NCI-H446 treated with DMSO at 0.1 percent for 48 hours (cell line): ENCODE measurements at regions not wholly inside any gene's neighbourhood (a gene's known extent, or its start where the extent isn't known, plus 50 kb on each side); places are given as distances from the start of the nearest gene placed in this dataset.

Source experiments
- DNase-seq: peaks from one replicate; lab custom pipeline; 2025; lab: John Stamatoyannopoulos, UW

DNA sequence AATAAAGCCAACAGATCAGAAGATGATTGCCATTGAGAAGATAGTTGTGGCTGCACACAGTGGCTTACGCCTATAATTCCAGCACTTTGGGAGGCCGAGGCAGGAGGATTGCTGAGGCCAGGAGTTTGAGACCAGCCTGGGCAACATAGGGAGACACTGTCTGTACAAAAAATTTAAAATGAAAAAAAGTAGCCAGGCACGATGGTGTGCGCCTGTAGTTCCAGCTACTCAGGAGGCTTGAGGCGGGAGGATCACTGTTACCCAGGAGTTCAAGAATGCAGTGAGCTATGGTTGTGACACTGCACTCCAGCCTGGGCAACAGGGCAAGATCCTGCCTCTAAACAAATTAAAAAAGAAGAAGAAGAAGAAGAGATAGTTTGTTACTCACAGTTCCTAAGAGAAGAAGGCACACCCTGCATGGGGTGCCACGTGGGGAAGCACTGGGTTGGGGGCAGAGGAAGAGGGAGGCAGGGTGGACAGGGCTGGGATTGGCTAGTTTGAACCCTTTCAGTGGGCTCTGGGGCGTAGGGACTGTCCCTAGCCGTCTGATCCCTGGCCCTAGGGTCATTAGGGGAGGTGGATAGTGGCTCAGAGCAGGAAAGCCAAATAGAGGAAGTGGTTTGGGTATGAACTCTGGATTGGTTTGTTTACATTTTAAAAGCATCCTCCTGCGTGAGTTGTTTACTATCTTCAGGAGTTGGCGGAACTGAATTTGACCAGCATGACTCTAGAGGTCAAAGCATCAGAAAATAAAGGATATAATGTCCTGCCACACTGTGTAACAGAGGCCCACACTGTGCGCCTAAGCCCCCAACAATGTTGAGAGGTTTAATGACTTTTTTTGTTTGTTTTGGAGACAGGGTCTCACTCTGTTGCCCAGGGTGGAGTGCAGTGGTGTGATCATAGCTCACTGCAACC is 60.5 kb upstream of the MEDAG start:
- no peak for DNase-seq

DNA sequence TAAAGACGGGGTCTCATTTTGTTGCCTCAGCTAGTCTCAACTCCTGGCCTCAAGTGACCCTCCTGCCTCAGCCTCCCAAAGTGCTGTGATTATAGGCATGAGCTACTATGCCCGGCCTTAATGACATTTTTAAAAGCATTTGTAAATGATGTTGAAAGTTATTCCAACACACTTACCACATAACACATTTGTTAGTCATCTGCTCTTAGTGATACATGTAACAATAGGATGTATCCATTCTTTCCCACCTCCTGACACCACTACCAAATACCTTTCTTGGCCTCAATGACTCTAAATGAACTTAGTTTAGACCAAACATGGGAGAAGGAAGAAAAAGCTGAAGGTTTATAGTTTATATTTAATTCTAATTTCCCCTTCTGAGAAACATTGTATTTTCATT is 59.8 kb upstream of the MEDAG start:
- DNase-seq: no peak

DNA sequence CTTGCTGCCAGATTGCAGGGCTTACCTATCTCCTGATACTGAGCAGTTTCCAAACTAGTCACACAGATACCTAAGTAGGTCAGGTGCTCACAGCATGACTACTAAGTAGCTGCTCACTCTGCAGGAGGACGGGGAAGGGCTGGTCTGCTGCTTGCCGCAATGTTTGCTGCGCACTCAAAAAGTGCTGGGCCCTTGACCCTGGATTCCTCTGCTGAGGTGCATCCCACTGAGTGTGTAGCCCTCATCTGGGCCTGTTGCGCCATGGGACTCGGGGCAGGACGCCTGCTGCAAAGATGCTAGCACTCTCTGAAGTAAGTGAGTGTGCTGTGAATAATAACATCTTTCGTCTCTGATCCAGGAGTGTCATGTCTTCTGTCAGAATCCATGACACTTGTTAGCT is 59.2 kb upstream of the MEDAG start:
- no peak for DNase-seq

DNA sequence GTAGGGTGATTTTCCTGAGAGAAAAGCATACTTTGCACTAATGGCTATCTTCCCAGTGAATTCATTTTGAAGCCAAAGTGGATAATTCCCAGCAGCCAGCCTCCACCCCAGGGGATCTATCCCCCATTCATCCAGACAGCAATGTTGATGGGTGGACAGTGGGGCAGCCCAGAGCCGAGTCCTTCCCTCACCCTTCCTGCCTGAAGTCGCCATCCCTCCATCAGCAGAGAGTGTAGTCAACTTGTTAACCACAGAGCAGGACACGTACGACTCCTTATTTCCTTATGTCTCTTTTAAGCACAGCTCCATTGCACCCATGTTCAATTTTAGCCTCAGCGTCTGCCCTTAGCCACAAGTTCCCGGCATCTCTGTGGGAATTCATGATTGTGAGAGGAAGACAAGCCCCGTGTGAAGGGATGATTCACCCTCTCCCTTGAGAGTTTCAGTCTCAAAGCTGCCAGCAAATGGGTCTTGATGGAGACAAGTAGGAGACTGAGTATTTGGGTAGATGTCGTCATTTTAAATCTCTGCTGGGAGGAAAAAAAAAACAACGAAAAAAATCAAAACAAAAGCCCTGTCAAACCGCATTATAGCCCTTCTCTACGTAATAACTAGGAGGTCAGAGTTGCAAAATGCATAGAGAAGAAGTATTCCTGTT is 58.3 kb upstream of the MEDAG start:
- DNase-seq: peak; percentile 26

DNA sequence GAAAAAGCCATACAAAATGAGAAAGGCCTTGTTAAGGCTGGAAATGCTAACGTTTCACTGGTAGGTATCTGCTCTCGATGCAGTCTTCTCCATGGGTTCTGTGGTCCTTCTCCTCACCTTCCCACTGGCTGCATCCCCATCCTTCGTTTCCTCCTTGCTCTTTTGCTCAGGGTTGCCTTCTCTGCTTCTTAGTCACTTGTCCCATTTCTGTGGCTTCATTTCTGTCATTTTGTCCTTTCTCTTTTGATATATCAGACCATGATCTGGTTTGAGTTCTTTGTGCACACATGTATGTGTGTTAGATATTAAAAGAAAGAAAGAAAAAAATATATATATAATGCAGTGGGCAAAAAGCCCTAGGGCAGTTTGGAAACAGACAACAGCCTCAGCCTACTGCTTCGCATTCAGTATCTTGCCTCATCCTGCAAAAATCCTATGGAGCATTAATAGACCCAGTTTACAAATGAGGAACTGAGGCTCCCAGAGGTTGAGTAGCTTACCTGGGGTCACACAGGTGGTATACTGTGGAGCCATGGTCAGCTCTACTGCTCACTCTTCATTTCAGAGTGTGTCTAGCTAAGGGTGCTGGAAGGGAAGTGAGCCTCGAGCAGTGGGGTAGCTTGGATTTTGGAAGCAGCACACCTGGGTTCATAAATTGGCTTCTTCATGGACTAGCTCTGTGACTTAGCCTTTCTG is 57.6 kb upstream of the MEDAG start:
- DNase-seq: no peak

DNA sequence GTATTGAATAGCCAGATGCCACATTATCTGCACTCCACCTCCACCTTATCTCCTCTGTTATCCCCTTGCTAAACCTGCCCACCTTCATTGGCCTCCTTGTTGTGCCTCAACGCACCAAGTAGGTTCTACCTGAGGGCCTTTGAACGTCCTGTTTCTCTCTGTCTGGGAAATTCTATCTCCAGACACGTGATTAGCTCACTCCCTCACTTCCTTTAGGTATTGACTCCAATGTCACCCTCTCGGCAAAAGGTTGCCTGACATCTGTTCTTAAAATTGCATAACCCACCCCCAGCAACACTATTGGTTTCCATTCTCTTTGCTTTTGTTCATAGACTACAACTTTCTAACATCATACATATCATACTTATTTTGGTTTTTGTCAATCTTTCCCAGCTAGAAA is 56.5 kb upstream of the MEDAG start:
- DNase-seq: no peak

DNA sequence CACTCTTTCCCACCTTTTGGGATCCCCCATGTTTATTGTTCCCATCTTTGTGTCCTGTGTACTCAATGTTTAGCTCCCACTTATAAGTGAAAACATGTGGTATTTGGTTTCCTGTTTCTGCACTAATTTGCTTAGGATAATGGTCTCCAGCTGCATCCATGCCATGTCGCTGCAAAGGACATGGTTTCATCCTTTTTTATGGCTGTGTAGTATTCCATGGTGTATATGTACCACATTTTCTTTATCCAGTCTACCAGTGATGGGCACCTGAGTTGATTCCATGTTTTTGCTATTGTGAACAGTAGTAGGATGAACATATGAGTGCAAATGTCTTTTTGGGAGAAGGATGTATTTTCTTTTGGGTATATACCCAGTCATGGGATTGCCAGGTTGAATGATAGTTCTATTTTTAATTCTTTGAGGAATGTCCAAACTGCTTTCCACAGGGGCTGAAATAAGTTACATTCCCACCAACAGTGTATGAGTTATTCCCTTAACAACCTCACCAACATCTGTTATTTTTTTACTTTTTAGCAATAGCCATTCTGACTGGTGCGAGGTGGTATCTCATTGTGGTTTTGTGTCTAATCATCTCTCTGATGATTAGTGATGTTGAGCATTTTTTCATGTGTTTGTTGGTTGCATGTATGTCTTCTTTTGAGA is 55.7 kb upstream of the MEDAG start:
- DNase-seq: no peak

DNA sequence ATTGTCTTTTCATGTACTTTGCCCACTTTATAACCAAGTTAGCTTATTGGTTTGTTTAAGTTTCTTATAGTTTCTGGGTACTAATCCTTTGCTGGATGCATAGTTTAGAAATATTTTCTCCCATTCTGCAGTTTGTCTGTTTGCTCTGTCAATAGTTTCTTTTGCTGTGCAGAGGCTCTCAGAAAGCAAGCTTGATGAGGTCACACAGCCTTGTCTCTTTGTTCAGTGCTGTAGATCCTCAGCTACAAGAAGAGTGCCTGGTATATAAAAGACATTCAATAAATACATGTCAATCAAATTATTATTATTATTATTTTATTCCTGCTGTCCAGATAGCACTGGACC is 55.2 kb upstream of the MEDAG start:
- DNase-seq: no peak

DNA sequence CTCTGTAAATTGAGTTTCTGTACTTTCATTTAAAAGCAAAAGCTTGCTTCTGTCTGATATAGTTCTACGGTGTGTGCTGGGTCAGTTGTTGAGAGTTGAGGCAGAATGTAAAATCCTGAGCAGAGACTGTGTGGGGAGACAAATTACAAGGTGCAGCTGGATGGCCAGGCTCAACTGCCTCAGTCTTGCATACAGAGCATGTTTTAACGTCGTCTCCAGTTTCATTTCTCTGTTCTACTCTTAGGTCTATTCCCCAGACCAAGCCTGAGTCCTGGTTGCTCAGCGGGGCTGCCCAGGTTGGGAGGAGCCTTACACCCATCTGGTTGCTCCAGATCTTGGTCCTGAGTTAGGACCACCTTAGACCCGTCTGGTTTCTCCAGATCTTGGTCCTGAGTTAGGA is 54.4 kb upstream of the MEDAG start:
- DNase-seq: no peak

DNA sequence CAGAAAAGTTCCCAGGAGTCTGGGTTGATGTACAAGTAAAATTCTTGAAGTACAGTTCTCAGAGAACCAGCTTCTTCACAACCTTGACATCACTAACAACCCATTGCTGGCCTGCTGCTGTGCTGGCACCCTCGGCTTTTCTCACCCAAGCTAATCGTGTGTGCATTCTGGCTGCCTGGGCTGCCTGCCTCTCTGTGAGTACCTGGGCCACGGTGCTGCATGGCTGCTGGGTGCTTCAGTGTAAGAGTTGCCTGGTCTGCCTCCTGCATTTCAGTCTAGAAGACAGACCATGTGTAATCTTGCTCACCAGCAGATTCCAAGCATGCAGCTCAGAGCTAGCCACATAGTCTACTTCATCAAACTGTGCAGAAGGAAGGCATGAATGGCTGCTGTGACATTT is 50.5 kb upstream of the MEDAG start:
- no peak for DNase-seq

DNA sequence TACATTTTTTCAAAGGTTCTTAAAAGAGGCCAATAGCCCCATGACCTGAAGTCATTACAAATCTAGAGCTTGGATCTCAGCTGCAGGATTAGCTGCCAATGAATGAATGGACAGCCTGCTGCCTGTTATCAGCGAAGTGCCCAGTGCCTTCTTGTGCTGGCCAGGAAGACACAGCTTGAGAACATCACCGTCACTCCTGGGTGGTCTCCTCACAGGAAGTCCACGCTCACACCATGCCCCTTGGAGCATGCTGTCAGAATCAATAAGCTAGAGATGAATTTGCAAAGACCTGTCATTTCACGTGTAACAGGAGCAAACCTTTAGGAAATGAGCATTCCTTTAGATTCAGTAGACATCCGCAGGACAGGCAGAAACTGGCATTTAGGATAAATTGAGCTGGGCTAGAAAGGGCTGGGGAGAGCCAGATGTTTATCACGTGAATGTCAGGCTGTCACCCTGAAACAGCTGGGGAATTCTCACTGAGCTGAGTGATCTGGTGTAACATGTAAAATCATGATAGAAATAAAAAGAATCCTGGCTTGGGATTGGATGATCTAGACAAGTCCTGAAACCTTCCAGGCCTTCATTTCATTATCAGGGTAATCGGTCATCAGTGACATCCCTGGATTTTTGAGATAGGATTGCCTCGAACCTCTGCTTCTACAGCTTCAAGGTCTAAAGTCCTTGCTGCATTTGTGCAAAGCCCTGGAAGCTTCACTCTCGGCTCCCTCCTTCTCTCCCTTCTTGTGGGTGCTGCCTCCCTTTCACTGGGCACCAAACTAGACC is 49.9 kb upstream of the MEDAG start:
- no peak for DNase-seq
